HepG2 (cell line): ENCODE measurements at regions not wholly inside any gene's neighbourhood (a gene's known extent, or its start where the extent isn't known, plus 50 kb on each side); places are given as distances from the start of the nearest gene placed in this dataset.

Source experiments
- ATAC-seq: fragments of 200-7000 bp; cut with Tn5 transposase; 3 replicates; pipeline ENCODE4 v1.9.1; 2020; ENCODE audit warnings: mild to moderate bottlenecking, moderate library complexity
- BruUV-seq: library from RNA; stranded (reverse); fragments of 400-500 nt; replicated peaks from 2 replicates; lab custom pipeline; 2021; lab: Mats Ljungman, UMichigan
- CTCF ChIA-PET: fragments of 300-600 bp; formaldehyde crosslinking; extraction: SDS; loops from one replicate; lab custom pipeline; 2021; ENCODE audit warnings: low total read pairs, inconsistent platforms, low intra/inter-chr PET ratio; lab: Yijun Ruan, JAX
- POLR2A ChIA-PET: fragments of 350-600 bp; sonication (Branson Sonifier 250); formaldehyde crosslinking; loops from one replicate; lab custom pipeline; 2020; ENCODE audit warnings: antibody characterized with exemption, inconsistent platforms; lab: Yijun Ruan, JAX
- DNase-seq: peaks from one replicate; pipeline ENCODE4 v3.0.0-alpha.2; 2015; ENCODE audit warnings: low spot score
- FAIRE-seq: peaks from 3 replicates; lab custom pipeline; 2011; peaks lifted over from hg19 to GRCh38; lab: Jason Lieb, UNC
- H2AFZ ChIP-seq: one replicate; pipeline ENCODE4 v1.6.1; 2011; ENCODE audit warnings: low read length, inconsistent platforms
- H3K27ac ChIP-seq: fragments of 300-600 bp; 3 replicates; pipeline ENCODE4 v1.8.0; 2011; ENCODE audit warnings: mixed run types, mild to moderate bottlenecking, mixed read lengths, low read length, inconsistent platforms; ENCODE audit not compliant: insufficient read depth; ENCODE audit errors: extremely low read length
- H3K27me3 ChIP-seq, 2 experiments: fragments of 200-600 bp in 1 of 2; 2 replicates in 1 of 2; 3 replicates in 1 of 2; pipeline versions ENCODE4 v1.6.0 to v1.8.0; 2011; ENCODE audit warnings: low read length in 2 of 2, mild to moderate bottlenecking in 2 of 2, moderate library complexity in 2 of 2, inconsistent platforms in 1 of 2; ENCODE audit not compliant: insufficient read depth in 2 of 2, control insufficient read depth in 1 of 2
- H3K36me3 ChIP-seq, 2 experiments: fragments of 200-600 bp in 1 of 2; replicated peaks in 1 of 2; 2 replicates in 1 of 2; 3 replicates in 1 of 2; pipeline versions ENCODE4 v1.5.1 to v1.8.0; 2011; ENCODE audit warnings: low read length in 2 of 2, inconsistent platforms in 1 of 2; ENCODE audit not compliant: insufficient read depth in 2 of 2, control insufficient read depth in 1 of 2
- H3K4me1 ChIP-seq: 2 replicates; pipeline ENCODE4 v1.5.1; 2012; ENCODE audit warnings: low read length, inconsistent platforms; ENCODE audit not compliant: insufficient read depth
- H3K4me2 ChIP-seq: 2 replicates; pipeline ENCODE4 v1.6.0; 2011; ENCODE audit warnings: low read depth, low read length, inconsistent platforms
- H3K4me3 ChIP-seq, 3 experiments: fragments of 200-600 bp in 1 of 3; sonication (generic), shearing (Covaris generic) in 1 of 3; replicated peaks in 1 of 3; 2 replicates each; pipeline ENCODE4 v1.5.1; 2011 to 2016; ENCODE audit warnings: low read length in 3 of 3, inconsistent platforms in 2 of 3, low read depth in 2 of 3, mild to moderate bottlenecking in 2 of 3, control low read depth in 1 of 3, mixed read lengths in 1 of 3; ENCODE audit not compliant: insufficient read depth in 1 of 3
- H3K79me2 ChIP-seq: one replicate; pipeline ENCODE4 v1.6.1; 2011; ENCODE audit warnings: low read length, inconsistent platforms; ENCODE audit not compliant: insufficient read depth
- H3K9ac ChIP-seq: 2 replicates; pipeline ENCODE4 v1.6.0; 2011; ENCODE audit warnings: mild to moderate bottlenecking, low read depth, low read length, inconsistent platforms; ENCODE audit not compliant: insufficient read depth
- H3K9me3 ChIP-seq: 2 replicates; pipeline ENCODE4 v1.5.1; 2012; ENCODE audit warnings: mild to moderate bottlenecking, low read length
- H4K20me1 ChIP-seq: 2 replicates; pipeline ENCODE4 v1.6.0; 2011; ENCODE audit warnings: inconsistent platforms, mild to moderate bottlenecking, low read length, moderate library complexity; ENCODE audit not compliant: insufficient read depth
- ARNT2 ChIP-seq: sonication (generic); formaldehyde crosslinking; IDR thresholded peaks from 2 replicates; pipeline ENCODE4 v1.8.0; 2022; ENCODE audit warnings: mild to moderate bottlenecking, low read depth, missing genetic modification reagents, moderate library complexity
- IKZF1 ChIP-seq: fragments of 450-650 bp; IDR thresholded peaks from 2 replicates; pipeline ENCODE4 v1.7.1; 2016
- NCOA2 ChIP-seq: sonication (generic); formaldehyde crosslinking; IDR thresholded peaks from 2 replicates; pipeline ENCODE4 v1.8.0; 2022; ENCODE audit warnings: inconsistent platforms
- NFYB ChIP-seq: sonication (generic); formaldehyde crosslinking; IDR thresholded peaks from 2 replicates; pipeline ENCODE4 v1.4.0; 2020; ENCODE audit warnings: missing genetic modification reagents
- NR0B2 ChIP-seq: sonication (generic); formaldehyde crosslinking; IDR thresholded peaks from 2 replicates; pipeline ENCODE4 v1.4.0; 2020; ENCODE audit warnings: mild to moderate bottlenecking, missing genetic modification reagents
- RARA ChIP-seq: IDR thresholded peaks from 2 replicates; pipeline ENCODE4 v1.6.1; 2016; ENCODE audit warnings: missing genetic modification reagents, missing compliant biosample characterization
- TAF15 ChIP-seq: fragments of 200-400 bp; formaldehyde crosslinking; IDR thresholded peaks from one replicate; pipeline ENCODE4 v1.6.1; 2018; ENCODE audit warnings: mild to moderate bottlenecking, low read depth, low read length; ENCODE audit not compliant: poor library complexity, severe bottlenecking
- THAP8 ChIP-seq: sonication (generic); formaldehyde crosslinking; IDR thresholded peaks from 2 replicates; pipeline ENCODE4 v1.5.1; 2020; ENCODE audit warnings: missing genetic modification reagents, mild to moderate bottlenecking, borderline replicate concordance
- ZNF33B ChIP-seq: sonication (generic); formaldehyde crosslinking; IDR thresholded peaks from 2 replicates; pipeline ENCODE4 v1.5.1; 2020; ENCODE audit warnings: mild to moderate bottlenecking, missing genetic modification reagents
- ZNF382 ChIP-seq: sonication (generic); formaldehyde crosslinking; IDR thresholded peaks from 2 replicates; pipeline ENCODE4 v1.5.0; 2020; ENCODE audit warnings: missing genetic modification reagents, mild to moderate bottlenecking, borderline replicate concordance
- ZNF484 ChIP-seq: sonication (generic); formaldehyde crosslinking; IDR thresholded peaks from 2 replicates; pipeline ENCODE4 v1.5.1; 2020; ENCODE audit warnings: mild to moderate bottlenecking, low read depth, missing genetic modification reagents, borderline replicate concordance
- ZNF670 ChIP-seq: sonication (generic); formaldehyde crosslinking; IDR thresholded peaks from 2 replicates; pipeline ENCODE4 v1.8.0; 2022; ENCODE audit warnings: mild to moderate bottlenecking, missing genetic modification reagents, borderline replicate concordance
- WGBS: methylation state at CpG from one replicate; pipeline ENCODE4 v1.1.6; 2017; ENCODE audit warnings: low lambda C conversion rate; 5-methylcytosine and 5-hydroxymethylcytosine counted together
- in situ Hi-C: cut with HindIII; loops from 2 replicates; pipeline ENCODE4 v1.10.0; 2017; ENCODE audit warnings: low pct_unique_long_range_greater_than_20kb; ENCODE audit not compliant: extremely low pct_ligation_motif_present
- intact Hi-C: fragments of 100-400 bp; cut with micrococcal nuclease; formaldehyde crosslinking; loops from one replicate; pipeline ENCODE4 v1.10.0; 2022; ENCODE audit not compliant: unreplicated experiment
- TF ChIP-seq, protein P1 (sequence below): sonication (generic); formaldehyde crosslinking; IDR thresholded peaks from 2 replicates; pipeline ENCODE4 v1.9.0; 2021; ENCODE audit warnings: mild to moderate bottlenecking, missing genetic modification reagents
- TF ChIP-seq, protein P2 (sequence below): IDR thresholded peaks from 2 replicates; pipeline ENCODE4 v1.6.1; 2018; ENCODE audit warnings: missing genetic modification reagents

DNA sequence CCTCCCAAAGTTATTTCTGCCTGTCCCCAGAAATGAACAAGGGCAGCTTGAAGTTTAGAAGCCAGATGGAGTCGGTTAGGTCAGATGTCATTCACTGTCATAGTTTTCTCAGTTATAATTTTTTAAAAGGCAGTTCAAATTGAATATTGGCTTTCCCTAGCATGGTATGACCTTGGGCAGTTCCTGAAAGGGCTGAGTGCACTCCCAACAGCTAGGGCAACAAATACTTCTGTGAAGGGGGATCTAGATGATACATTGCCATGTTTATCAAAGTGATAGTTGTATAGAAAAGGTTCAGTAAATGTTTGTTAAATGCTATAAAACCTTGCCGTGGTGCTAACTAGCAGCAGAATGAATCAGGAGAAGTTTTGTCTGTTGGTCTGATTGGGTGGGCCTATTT is 938.1 kb upstream of the GRIA3 start (continued):
- TF ChIP-seq ARNT2 (CRISPR knock-in tag): no peak
- TF ChIP-seq, all 625 proteins: peak for 0

DNA sequence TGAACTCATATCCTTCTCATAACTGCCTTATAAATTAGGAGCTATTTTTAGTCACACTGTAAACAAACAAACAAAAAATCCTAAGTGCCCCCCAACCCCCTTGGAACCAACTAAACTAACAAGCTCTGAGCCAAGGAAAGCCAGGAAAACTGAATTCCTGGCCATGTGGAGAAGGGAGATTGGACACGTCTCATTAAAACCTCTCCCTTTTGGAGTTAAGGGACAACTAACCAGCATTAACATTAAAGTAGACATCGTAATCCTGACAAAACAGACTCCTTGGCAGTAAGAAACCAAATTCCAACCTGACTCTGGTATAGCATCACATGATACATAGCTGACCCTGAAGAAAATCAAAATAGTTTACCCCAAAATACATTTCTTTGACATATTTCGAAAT is 937.1 kb upstream of the GRIA3 start:
- Histone ChIP-seq H3K9ac (no peak overlapping the region), H3K36me3 (no peaks in the 10 kb centered on the region), H3K9me3 (peaks cover 5% of the 10 kb centered on the region), H3K79me2 (no peaks in the 10 kb centered on the region), H4K20me1 (no peaks in the 10 kb centered on the region), H3K27ac (no peak overlapping the region), H3K27me3 (no peaks in the 10 kb centered on the region), H3K4me2 (no peak overlapping the region), H3K4me1 (no peaks in the 10 kb centered on the region), H3K4me3 (no peak overlapping the region), H2AFZ (no peak overlapping the region)
- ATAC-seq (no peak), DNase-seq (no peak), FAIRE-seq (no peak)
- POLR2A ChIA-PET: no interaction called here
- BruUV-seq: no TSS peak
- in situ Hi-C loops: no loop called here
- intact Hi-C loops: no loop called here
- 0% methylated on average over 3 of the region's 3 CpGs for WGBS
- CTCF ChIA-PET: no interaction called here
- no peak for TF ChIP-seq IKZF1
- TF ChIP-seq ZNF670 (CRISPR knock-in tag): no peak
- TF ChIP-seq NCOA2 (CRISPR knock-in tag): no peak
- TF ChIP-seq, protein P1, sequence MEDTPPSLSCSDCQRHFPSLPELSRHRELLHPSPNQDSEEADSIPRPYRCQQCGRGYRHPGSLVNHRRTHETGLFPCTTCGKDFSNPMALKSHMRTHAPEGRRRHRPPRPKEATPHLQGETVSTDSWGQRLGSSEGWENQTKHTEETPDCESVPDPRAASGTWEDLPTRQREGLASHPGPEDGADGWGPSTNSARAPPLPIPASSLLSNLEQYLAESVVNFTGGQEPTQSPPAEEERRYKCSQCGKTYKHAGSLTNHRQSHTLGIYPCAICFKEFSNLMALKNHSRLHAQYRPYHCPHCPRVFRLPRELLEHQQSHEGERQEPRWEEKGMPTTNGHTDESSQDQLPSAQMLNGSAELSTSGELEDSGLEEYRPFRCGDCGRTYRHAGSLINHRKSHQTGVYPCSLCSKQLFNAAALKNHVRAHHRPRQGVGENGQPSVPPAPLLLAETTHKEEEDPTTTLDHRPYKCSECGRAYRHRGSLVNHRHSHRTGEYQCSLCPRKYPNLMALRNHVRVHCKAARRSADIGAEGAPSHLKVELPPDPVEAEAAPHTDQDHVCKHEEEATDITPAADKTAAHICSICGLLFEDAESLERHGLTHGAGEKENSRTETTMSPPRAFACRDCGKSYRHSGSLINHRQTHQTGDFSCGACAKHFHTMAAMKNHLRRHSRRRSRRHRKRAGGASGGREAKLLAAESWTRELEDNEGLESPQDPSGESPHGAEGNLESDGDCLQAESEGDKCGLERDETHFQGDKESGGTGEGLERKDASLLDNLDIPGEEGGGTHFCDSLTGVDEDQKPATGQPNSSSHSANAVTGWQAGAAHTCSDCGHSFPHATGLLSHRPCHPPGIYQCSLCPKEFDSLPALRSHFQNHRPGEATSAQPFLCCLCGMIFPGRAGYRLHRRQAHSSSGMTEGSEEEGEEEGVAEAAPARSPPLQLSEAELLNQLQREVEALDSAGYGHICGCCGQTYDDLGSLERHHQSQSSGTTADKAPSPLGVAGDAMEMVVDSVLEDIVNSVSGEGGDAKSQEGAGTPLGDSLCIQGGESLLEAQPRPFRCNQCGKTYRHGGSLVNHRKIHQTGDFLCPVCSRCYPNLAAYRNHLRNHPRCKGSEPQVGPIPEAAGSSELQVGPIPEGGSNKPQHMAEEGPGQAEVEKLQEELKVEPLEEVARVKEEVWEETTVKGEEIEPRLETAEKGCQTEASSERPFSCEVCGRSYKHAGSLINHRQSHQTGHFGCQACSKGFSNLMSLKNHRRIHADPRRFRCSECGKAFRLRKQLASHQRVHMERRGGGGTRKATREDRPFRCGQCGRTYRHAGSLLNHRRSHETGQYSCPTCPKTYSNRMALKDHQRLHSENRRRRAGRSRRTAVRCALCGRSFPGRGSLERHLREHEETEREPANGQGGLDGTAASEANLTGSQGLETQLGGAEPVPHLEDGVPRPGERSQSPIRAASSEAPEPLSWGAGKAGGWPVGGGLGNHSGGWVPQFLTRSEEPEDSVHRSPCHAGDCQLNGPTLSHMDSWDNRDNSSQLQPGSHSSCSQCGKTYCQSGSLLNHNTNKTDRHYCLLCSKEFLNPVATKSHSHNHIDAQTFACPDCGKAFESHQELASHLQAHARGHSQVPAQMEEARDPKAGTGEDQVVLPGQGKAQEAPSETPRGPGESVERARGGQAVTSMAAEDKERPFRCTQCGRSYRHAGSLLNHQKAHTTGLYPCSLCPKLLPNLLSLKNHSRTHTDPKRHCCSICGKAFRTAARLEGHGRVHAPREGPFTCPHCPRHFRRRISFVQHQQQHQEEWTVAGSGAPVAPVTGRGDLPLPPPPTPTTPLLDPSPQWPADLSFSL (CRISPR knock-in tag): no peak
- no peak for TF ChIP-seq ZNF33B (CRISPR knock-in tag)
- TF ChIP-seq TAF15: no peak
- no peak for TF ChIP-seq NFYB (CRISPR knock-in tag)
- no peak for TF ChIP-seq THAP8 (CRISPR knock-in tag)
- TF ChIP-seq ZNF484 (CRISPR knock-in tag): no peak
- TF ChIP-seq ZNF382: no peak
- TF ChIP-seq RARA (CRISPR knock-in tag): no peak
- TF ChIP-seq NR0B2: no peak
- TF ChIP-seq, protein P2, sequence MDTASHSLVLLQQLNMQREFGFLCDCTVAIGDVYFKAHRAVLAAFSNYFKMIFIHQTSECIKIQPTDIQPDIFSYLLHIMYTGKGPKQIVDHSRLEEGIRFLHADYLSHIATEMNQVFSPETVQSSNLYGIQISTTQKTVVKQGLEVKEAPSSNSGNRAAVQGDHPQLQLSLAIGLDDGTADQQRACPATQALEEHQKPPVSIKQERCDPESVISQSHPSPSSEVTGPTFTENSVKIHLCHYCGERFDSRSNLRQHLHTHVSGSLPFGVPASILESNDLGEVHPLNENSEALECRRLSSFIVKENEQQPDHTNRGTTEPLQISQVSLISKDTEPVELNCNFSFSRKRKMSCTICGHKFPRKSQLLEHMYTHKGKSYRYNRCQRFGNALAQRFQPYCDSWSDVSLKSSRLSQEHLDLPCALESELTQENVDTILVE (CRISPR knock-in tag): no peak
